Osteoblast (primary cell): ENCODE measurements at regions not wholly inside any gene's neighbourhood (a gene's known extent, or its start where the extent isn't known, plus 50 kb on each side); places are given as distances from the start of the nearest gene placed in this dataset.

Source experiments
- DNase-seq: peaks from one replicate; pipeline ENCODE4 v3.0.0; 2011; ENCODE audit warnings: low spot score, mixed read lengths; ENCODE audit not compliant: insufficient read length; ENCODE audit errors: missing footprints
- H2AFZ ChIP-seq: 2 replicates; pipeline ENCODE4 v1.6.0; 2011; ENCODE audit warnings: mild to moderate bottlenecking, low read length
- H3K27ac ChIP-seq: 2 replicates; pipeline ENCODE4 v1.5.1; 2011; ENCODE audit warnings: mild to moderate bottlenecking, low read depth, low read length, moderate library complexity
- H3K27me3 ChIP-seq: 2 replicates; pipeline ENCODE4 v1.6.0; 2012; ENCODE audit warnings: mild to moderate bottlenecking, control low read depth, inconsistent platforms, low read length, moderate library complexity; ENCODE audit not compliant: insufficient read depth
- H3K36me3 ChIP-seq: 2 replicates; pipeline ENCODE4 v1.5.1; 2011; ENCODE audit warnings: mild to moderate bottlenecking, low read length, control low read depth, moderate library complexity; ENCODE audit not compliant: insufficient read depth
- H3K4me1 ChIP-seq: 2 replicates; pipeline ENCODE4 v1.5.1; 2011; ENCODE audit warnings: mild to moderate bottlenecking, low read length, control low read depth, moderate library complexity; ENCODE audit not compliant: insufficient read depth
- H3K4me2 ChIP-seq: 2 replicates; pipeline ENCODE4 v1.6.0; 2011; ENCODE audit warnings: mild to moderate bottlenecking, low read length; ENCODE audit not compliant: insufficient read depth
- H3K4me3 ChIP-seq: fragments of 200-600 bp; sonication (generic); 3 replicates; pipeline ENCODE4 v1.5.1; 2012; ENCODE audit warnings: mild to moderate bottlenecking, low read length, inconsistent platforms; ENCODE audit not compliant: insufficient read depth
- H3K79me2 ChIP-seq: 2 replicates; pipeline ENCODE4 v1.6.0; 2012; ENCODE audit warnings: mild to moderate bottlenecking, low read length, control low read depth, inconsistent platforms; ENCODE audit not compliant: insufficient read depth
- H3K9me3 ChIP-seq: 2 replicates; pipeline ENCODE4 v1.5.1; 2011; ENCODE audit warnings: low read depth, low read length, control low read depth
- H4K20me1 ChIP-seq: 2 replicates; pipeline ENCODE4 v1.6.0; 2012; ENCODE audit warnings: mild to moderate bottlenecking, low read length, control low read depth; ENCODE audit not compliant: insufficient read depth
- CTCF ChIP-seq: IDR thresholded peaks from 2 replicates; pipeline ENCODE4 v1.5.1; 2011; ENCODE audit warnings: mild to moderate bottlenecking, low read depth, low read length, moderate library complexity; ENCODE audit errors: extremely low read depth

GRCh38 chr12:85448031-85448430 lies 168.0 kb downstream of the ALX1 start:
- no peak overlapping the region for H3K27ac ChIP-seq
- no peaks in the 10 kb centered on the region for H3K79me2 ChIP-seq
- H3K27me3 ChIP-seq = no peaks in the 10 kb centered on the region
- no peak for TF ChIP-seq CTCF
- H3K9me3 ChIP-seq = no peaks in the 10 kb centered on the region
- H3K36me3 ChIP-seq = no peaks in the 10 kb centered on the region
- no peak overlapping the region for H2AFZ ChIP-seq
- no peak overlapping the region for H3K4me2 ChIP-seq
- no peak overlapping the region for H3K4me3 ChIP-seq
- no peak for DNase-seq
- no peaks in the 10 kb centered on the region for H4K20me1 ChIP-seq
- H3K4me1 ChIP-seq = no peaks in the 10 kb centered on the region

GRCh38 chr12:85448548-85449139 lies 168.6 kb downstream of the ALX1 start:
- Histone ChIP-seq H3K9me3 (no peaks in the 10 kb centered on the region), H3K27me3 (no peaks in the 10 kb centered on the region), H3K4me2 (no peak overlapping the region), H2AFZ (no peak overlapping the region), H3K79me2 (no peaks in the 10 kb centered on the region), H3K4me3 (no peak overlapping the region), H3K4me1 (no peaks in the 10 kb centered on the region), H4K20me1 (no peaks in the 10 kb centered on the region), H3K36me3 (no peaks in the 10 kb centered on the region), H3K27ac (no peak overlapping the region)
- DNase-seq = no peak
- TF ChIP-seq CTCF = peak; percentile 48

GRCh38 chr12:85457016-85457415 lies 177.0 kb downstream of the ALX1 start:
- Histone ChIP-seq H3K79me2 (no peaks in the 10 kb centered on the region), H4K20me1 (no peaks in the 10 kb centered on the region)

GRCh38 chr12:85461127-85461526 lies 181.1 kb downstream of the ALX1 start:
- Histone ChIP-seq H3K4me1 (no peaks in the 10 kb centered on the region), H3K4me2 (no peak overlapping the region), H3K27ac (no peak overlapping the region), H2AFZ (no peak overlapping the region), H3K79me2 (no peaks in the 10 kb centered on the region), H4K20me1 (no peaks in the 10 kb centered on the region), H3K27me3 (no peaks in the 10 kb centered on the region), H3K36me3 (no peaks in the 10 kb centered on the region), H3K4me3 (no peak overlapping the region), H3K9me3 (no peaks in the 10 kb centered on the region)
- DNase-seq = no peak
- TF ChIP-seq CTCF = no peak

More at GRCh38 chr12:85457016-85457415, 177.0 kb downstream of the ALX1 start:
- Histone ChIP-seq H3K27me3 (no peaks in the 10 kb centered on the region), H3K4me1 (no peaks in the 10 kb centered on the region), H2AFZ (no peak overlapping the region), H3K27ac (no peak overlapping the region), H3K36me3 (no peaks in the 10 kb centered on the region), H3K4me3 (no peak overlapping the region), H3K4me2 (no peak overlapping the region), H3K9me3 (no peaks in the 10 kb centered on the region)
- DNase-seq = no peak
- no peak for TF ChIP-seq CTCF
